ENCODE measurements at regions not wholly inside any gene's neighbourhood (a gene's known extent, or its start where the extent isn't known, plus 50 kb on each side); places are given as distances from the start of the nearest gene placed in this dataset.

DNA sequence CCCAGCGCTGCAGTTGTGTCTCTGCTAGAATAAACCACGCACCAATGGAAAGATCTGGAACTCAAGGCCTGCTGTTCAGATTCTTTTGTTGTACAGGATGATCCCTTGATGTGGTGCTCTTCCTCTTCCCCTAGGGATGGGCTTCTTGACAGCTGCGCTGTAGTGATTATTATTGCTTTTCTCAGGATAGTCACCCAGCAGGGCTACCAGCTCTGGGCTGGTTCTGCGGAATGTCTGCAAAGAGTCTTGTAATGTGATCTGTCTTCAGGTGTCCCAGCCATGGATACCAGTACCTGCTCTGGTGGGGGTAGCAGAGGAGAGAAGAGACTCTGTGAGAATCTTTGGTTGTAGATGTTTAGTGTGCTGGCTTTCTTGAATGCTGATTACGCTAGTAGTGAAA lies 974.2 kb downstream of the NSUN3 start:
- H3K9me3 ChIP-seq (ENCODE audit: control insufficient read depth, low read depth, low read length): no peaks in the 10 kb centered on the region
- no peaks in the 10 kb centered on the region for H3K36me3 ChIP-seq (ENCODE audit: control insufficient read depth, low read depth, low read length)
- no peak overlapping the region for H3K9ac ChIP-seq (ENCODE audit: low read length)
- no peaks in the 10 kb centered on the region for H3K4me1 ChIP-seq (ENCODE audit: control insufficient read depth, low read depth, low read length)
- H3K4me3 ChIP-seq (ENCODE audit: low read length): no peak overlapping the region
- no peaks in the 10 kb centered on the region for H3K27me3 ChIP-seq (ENCODE audit: control insufficient read depth, insufficient read depth, low read length)
- H3K27ac ChIP-seq (ENCODE audit: low read length): no peak overlapping the region

DNA sequence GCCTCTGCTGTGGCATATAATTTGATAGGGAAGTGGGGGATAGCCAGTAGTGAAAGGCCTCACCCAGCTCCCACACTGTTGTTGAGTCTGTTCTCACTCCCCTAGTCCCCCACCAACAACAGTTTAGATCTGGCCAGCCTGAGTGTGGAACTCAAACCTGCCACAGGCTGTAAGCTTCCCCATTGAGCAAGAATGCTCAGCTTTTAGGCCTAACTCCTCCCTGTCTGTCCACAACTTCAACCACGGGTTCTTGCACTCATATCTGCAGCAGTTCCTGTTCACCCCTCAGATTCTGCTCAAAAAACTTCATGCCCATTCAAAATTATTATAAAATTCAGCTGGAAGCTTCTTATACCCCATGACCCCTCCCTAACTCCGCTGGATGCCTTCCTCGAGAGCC lies 975.1 kb downstream of the NSUN3 start:
- Histone ChIP-seq H3K4me1 (ENCODE audit: control insufficient read depth, low read depth, low read length) (no peaks in the 10 kb centered on the region), H3K4me3 (ENCODE audit: low read length) (no peak overlapping the region), H3K9ac (ENCODE audit: low read length) (no peak overlapping the region), H3K27me3 (ENCODE audit: control insufficient read depth, insufficient read depth, low read length) (no peaks in the 10 kb centered on the region), H3K27ac (ENCODE audit: low read length) (no peak overlapping the region), H3K36me3 (ENCODE audit: control insufficient read depth, low read depth, low read length) (no peaks in the 10 kb centered on the region), H3K9me3 (ENCODE audit: control insufficient read depth, low read depth, low read length) (no peaks in the 10 kb centered on the region)

- Histone ChIP-seq H3K9ac (ENCODE audit: low read length) (no peak overlapping the region), H3K27me3 (ENCODE audit: control insufficient read depth, insufficient read depth, low read length) (no peaks in the 10 kb centered on the region), H3K4me1 (ENCODE audit: control insufficient read depth, low read depth, low read length) (no peaks in the 10 kb centered on the region), H3K27ac (ENCODE audit: low read length) (no peak overlapping the region), H3K9me3 (ENCODE audit: control insufficient read depth, low read depth, low read length) (no peaks in the 10 kb centered on the region), H3K4me3 (ENCODE audit: low read length) (no peak overlapping the region), H3K36me3 (ENCODE audit: control insufficient read depth, low read depth, low read length) (no peaks in the 10 kb centered on the region)
Observed at GRCh38 chr3:95044101-95044500, 981.2 kb downstream of the NSUN3 start.

GRCh38 chr3:95048564-95048963 lies 985.7 kb downstream of the NSUN3 start:
- Histone ChIP-seq H3K27ac (ENCODE audit: low read length) (no peak overlapping the region), H3K9ac (ENCODE audit: low read length) (no peak overlapping the region)

DNA sequence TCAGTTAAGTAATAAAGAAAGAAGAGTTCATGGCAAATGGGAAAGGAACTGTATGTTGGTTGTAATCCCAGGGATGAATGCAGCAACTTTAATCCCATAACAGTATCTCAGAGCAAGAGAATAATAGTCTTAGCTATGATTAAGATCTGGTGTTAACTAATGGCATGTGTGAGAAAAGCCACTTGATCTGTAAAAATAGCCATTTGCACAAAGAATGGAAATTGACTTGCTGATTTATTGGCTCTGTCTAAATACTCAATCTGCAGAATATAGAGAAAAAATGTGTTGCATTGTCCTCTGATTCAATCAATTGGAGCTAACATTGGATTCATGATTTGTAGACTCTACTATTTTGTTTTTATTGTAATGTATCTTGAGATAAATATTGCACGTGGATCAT lies 987.0 kb downstream of the NSUN3 start:
- H3K9ac ChIP-seq (ENCODE audit: low read length): no peak overlapping the region
- no peaks in the 10 kb centered on the region for H3K36me3 ChIP-seq (ENCODE audit: control insufficient read depth, low read depth, low read length)

More at GRCh38 chr3:95048564-95048963, 985.7 kb downstream of the NSUN3 start:
- H3K4me3 ChIP-seq (ENCODE audit: low read length): no peak overlapping the region
- H3K36me3 ChIP-seq (ENCODE audit: control insufficient read depth, low read depth, low read length): no peaks in the 10 kb centered on the region
- no peaks in the 10 kb centered on the region for H3K9me3 ChIP-seq (ENCODE audit: control insufficient read depth, low read depth, low read length)
- H3K4me1 ChIP-seq (ENCODE audit: control insufficient read depth, low read depth, low read length): no peaks in the 10 kb centered on the region
- H3K27me3 ChIP-seq (ENCODE audit: control insufficient read depth, insufficient read depth, low read length): no peaks in the 10 kb centered on the region

DNA sequence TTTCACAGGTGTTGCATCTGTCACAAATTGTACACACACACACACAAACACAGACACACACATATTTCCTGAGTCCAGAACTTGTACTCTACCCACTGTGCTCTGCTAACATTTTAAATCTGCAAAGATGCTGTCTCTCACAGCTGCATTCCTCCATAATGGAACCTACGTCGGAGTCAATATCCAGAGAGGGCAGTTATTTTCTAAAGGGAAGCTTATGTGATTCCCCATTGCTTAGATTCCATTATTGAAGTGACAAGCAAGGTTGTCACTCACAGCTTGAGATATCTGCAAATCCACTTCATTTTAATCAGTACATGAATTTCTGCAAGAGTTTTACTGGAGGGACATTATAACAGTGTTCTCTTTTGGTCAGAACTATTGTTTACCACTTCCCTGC lies 992.4 kb downstream of the NSUN3 start:
- H3K36me3 ChIP-seq (ENCODE audit: control insufficient read depth, low read depth, low read length): no peaks in the 10 kb centered on the region
- H3K4me3 ChIP-seq (ENCODE audit: low read length): no peak overlapping the region
- no peak overlapping the region for H3K27ac ChIP-seq (ENCODE audit: low read length)
- no peak overlapping the region for H3K9ac ChIP-seq (ENCODE audit: low read length)
- no peaks in the 10 kb centered on the region for H3K9me3 ChIP-seq (ENCODE audit: control insufficient read depth, low read depth, low read length)
- H3K4me1 ChIP-seq (ENCODE audit: control insufficient read depth, low read depth, low read length): no peaks in the 10 kb centered on the region
- no peaks in the 10 kb centered on the region for H3K27me3 ChIP-seq (ENCODE audit: control insufficient read depth, insufficient read depth, low read length)

More for the DNA sequence above, 987.0 kb downstream of the NSUN3 start:
- H3K27ac ChIP-seq (ENCODE audit: low read length): no peak overlapping the region
- no peaks in the 10 kb centered on the region for H3K9me3 ChIP-seq (ENCODE audit: control insufficient read depth, low read depth, low read length)
- no peaks in the 10 kb centered on the region for H3K27me3 ChIP-seq (ENCODE audit: control insufficient read depth, insufficient read depth, low read length)
- no peaks in the 10 kb centered on the region for H3K4me1 ChIP-seq (ENCODE audit: control insufficient read depth, low read depth, low read length)
- no peak overlapping the region for H3K4me3 ChIP-seq (ENCODE audit: low read length)

DNA sequence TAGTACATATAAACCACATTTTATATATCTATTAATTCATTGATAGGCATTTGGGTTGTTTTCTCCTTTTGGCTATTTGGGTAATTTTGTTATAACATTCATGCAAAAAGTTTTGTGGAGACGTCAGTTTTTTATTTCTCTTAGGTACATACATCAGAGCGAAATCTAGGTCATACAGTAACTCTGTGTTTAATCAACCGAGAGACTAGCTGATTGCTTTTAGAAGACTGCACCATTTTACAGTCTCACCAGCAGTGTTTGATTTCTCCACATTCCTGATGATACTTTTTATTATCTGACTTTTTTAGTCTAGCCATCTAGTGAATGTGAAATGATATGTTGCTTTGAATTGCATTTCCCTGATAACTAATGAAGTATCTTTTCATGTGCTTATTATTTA lies 1019.3 kb downstream of the NSUN3 start:
- H3K4me1 ChIP-seq (ENCODE audit: control insufficient read depth, low read depth, low read length): no peaks in the 10 kb centered on the region
- H3K27ac ChIP-seq (ENCODE audit: low read length): no peak overlapping the region
- no peak overlapping the region for H3K9ac ChIP-seq (ENCODE audit: low read length)
- H3K4me3 ChIP-seq (ENCODE audit: low read length): no peak overlapping the region
- no peaks in the 10 kb centered on the region for H3K27me3 ChIP-seq (ENCODE audit: control insufficient read depth, insufficient read depth, low read length)
- no peaks in the 10 kb centered on the region for H3K36me3 ChIP-seq (ENCODE audit: control insufficient read depth, low read depth, low read length)
- H3K9me3 ChIP-seq (ENCODE audit: control insufficient read depth, low read depth, low read length): no peaks in the 10 kb centered on the region

GRCh38 chr3:95084738-95085137 lies 1021.9 kb downstream of the NSUN3 start:
- no peaks in the 10 kb centered on the region for H3K4me1 ChIP-seq (ENCODE audit: control insufficient read depth, low read depth, low read length)
- no peak overlapping the region for H3K9ac ChIP-seq (ENCODE audit: low read length)
- no peaks in the 10 kb centered on the region for H3K36me3 ChIP-seq (ENCODE audit: control insufficient read depth, low read depth, low read length)
- no peak overlapping the region for H3K27ac ChIP-seq (ENCODE audit: low read length)
- no peak overlapping the region for H3K4me3 ChIP-seq (ENCODE audit: low read length)
- no peaks in the 10 kb centered on the region for H3K27me3 ChIP-seq (ENCODE audit: control insufficient read depth, insufficient read depth, low read length)
- H3K9me3 ChIP-seq (ENCODE audit: control insufficient read depth, low read depth, low read length): no peaks in the 10 kb centered on the region

GRCh38 chr3:95088464-95088863 lies 1025.6 kb downstream of the NSUN3 start:
- H3K9ac ChIP-seq (ENCODE audit: low read length): no peak overlapping the region
- H3K36me3 ChIP-seq (ENCODE audit: control insufficient read depth, low read depth, low read length): no peaks in the 10 kb centered on the region
- no peak overlapping the region for H3K27ac ChIP-seq (ENCODE audit: low read length)
- no peaks in the 10 kb centered on the region for H3K4me1 ChIP-seq (ENCODE audit: control insufficient read depth, low read depth, low read length)
- no peaks in the 10 kb centered on the region for H3K27me3 ChIP-seq (ENCODE audit: control insufficient read depth, insufficient read depth, low read length)
- no peaks in the 10 kb centered on the region for H3K9me3 ChIP-seq (ENCODE audit: control insufficient read depth, low read depth, low read length)
- no peak overlapping the region for H3K4me3 ChIP-seq (ENCODE audit: low read length)

DNA sequence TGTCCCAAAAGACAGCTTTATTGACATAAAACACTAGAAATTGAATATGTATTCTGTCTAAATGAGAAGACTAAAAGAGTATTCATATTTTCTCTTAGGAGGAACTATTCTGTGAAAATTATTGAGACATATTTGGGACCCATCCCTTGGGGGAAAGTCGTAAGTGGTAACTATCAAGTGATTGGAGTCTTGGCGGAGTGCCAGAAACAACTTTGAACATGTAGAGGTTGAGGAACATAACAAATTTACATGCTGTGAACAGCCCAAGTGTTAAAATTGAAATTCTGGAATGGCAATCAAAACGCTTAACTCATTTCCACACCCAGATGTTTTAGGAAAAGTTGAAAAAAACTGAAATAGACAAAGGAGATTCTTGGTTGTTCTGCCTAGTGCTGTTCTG lies 1034.6 kb downstream of the NSUN3 start:
- Histone ChIP-seq H3K9me3 (ENCODE audit: control insufficient read depth, low read depth, low read length) (no peaks in the 10 kb centered on the region), H3K9ac (ENCODE audit: low read length) (no peak overlapping the region), H3K36me3 (ENCODE audit: control insufficient read depth, low read depth, low read length) (no peaks in the 10 kb centered on the region), H3K27ac (ENCODE audit: low read length) (no peak overlapping the region), H3K4me1 (ENCODE audit: control insufficient read depth, low read depth, low read length) (no peaks in the 10 kb centered on the region), H3K27me3 (ENCODE audit: control insufficient read depth, insufficient read depth, low read length) (no peaks in the 10 kb centered on the region), H3K4me3 (ENCODE audit: low read length) (no peak overlapping the region)

DNA sequence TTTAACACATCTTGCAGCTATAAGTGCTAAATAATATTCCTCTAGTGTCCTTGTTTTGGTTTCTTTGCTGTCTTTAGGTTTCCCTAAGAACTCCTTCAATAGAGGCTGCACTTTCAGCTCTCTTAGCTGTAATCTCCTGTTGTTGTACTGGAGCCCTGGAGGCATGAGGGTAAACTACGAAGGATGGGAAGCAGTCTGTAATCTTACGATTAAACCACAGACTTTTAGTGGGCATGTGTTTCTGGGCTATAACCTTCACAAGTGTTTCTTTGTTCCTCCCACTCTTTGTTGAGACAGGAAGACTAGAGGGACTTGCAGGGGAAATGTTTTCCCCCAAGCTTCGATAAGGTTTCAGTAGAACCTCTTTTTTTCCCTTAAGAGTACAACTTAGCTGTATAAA lies 1058.1 kb downstream of the NSUN3 start:
- H3K27me3 ChIP-seq (ENCODE audit: control insufficient read depth, insufficient read depth, low read length): no peaks in the 10 kb centered on the region
- no peak overlapping the region for H3K27ac ChIP-seq (ENCODE audit: low read length)
- no peak overlapping the region for H3K9ac ChIP-seq (ENCODE audit: low read length)
- H3K9me3 ChIP-seq (ENCODE audit: control insufficient read depth, low read depth, low read length): no peaks in the 10 kb centered on the region
- no peak overlapping the region for H3K4me3 ChIP-seq (ENCODE audit: low read length)
- no peaks in the 10 kb centered on the region for H3K36me3 ChIP-seq (ENCODE audit: control insufficient read depth, low read depth, low read length)
- no peaks in the 10 kb centered on the region for H3K4me1 ChIP-seq (ENCODE audit: control insufficient read depth, low read depth, low read length)

- H3K27ac ChIP-seq (ENCODE audit: low read length): no peak overlapping the region
- no peaks in the 10 kb centered on the region for H3K9me3 ChIP-seq (ENCODE audit: control insufficient read depth, low read depth, low read length)
Observed at GRCh38 chr3:95123104-95123503, 1060.2 kb downstream of the NSUN3 start.

More at GRCh38 chr3:95123104-95123503, 1060.2 kb downstream of the NSUN3 start:
- no peaks in the 10 kb centered on the region for H3K36me3 ChIP-seq (ENCODE audit: control insufficient read depth, low read depth, low read length)
- no peaks in the 10 kb centered on the region for H3K27me3 ChIP-seq (ENCODE audit: control insufficient read depth, insufficient read depth, low read length)
- no peak overlapping the region for H3K9ac ChIP-seq (ENCODE audit: low read length)
- no peak overlapping the region for H3K4me3 ChIP-seq (ENCODE audit: low read length)
- H3K4me1 ChIP-seq (ENCODE audit: control insufficient read depth, low read depth, low read length): no peaks in the 10 kb centered on the region

Measured in iPS-18a (cell line).